K562 (cell line): ENCODE measurements at regions not wholly inside any gene's neighbourhood (a gene's known extent, or its start where the extent isn't known, plus 50 kb on each side); places are given as distances from the start of the nearest gene placed in this dataset.

Experiments used
- ATAC-seq: fragments of 200-7000 bp; cut with Tn5 transposase; 3 replicates; pipeline ENCODE4 v1.9.1; 2020; ENCODE audit warnings: moderate library complexity
- BruUV-seq: library from RNA; stranded (reverse); fragments of 400-500 nt; replicated peaks from 2 replicates; lab custom pipeline; 2021; lab: Mats Ljungman, UMichigan
- CTCF ChIA-PET: fragments of 300-600 bp; formaldehyde crosslinking; extraction: SDS; loops from one replicate; lab custom pipeline; 2021; ENCODE audit warnings: low intra/inter-chr PET ratio; lab: Yijun Ruan, JAX
- POLR2A ChIA-PET: fragments of 300-600, 350-650 bp; sonication (Branson Sonifier 250); formaldehyde crosslinking; extraction: SDS; loops from one replicate; lab custom pipeline; 2021; ENCODE audit warnings: antibody characterized with exemption, inconsistent platforms; lab: Yijun Ruan, JAX
- DNase-seq, 4 experiments: peaks; one replicate each; pipeline versions ENCODE4 v3.0.0 to v3.0.0-alpha.2; 2011 to 2018; ENCODE audit warnings: low spot score in 3 of 4, mixed read lengths in 3 of 4; ENCODE audit errors: extremely low read depth in 1 of 4
- FAIRE-seq: peaks from 2 replicates; lab custom pipeline; 2011; peaks lifted over from hg19 to GRCh38; lab: Jason Lieb, UNC
- H2AFZ ChIP-seq: 2 replicates; pipeline ENCODE4 v1.6.0; 2011; ENCODE audit warnings: low read depth, low read length, control low read depth, inconsistent platforms
- H3K27ac ChIP-seq: fragments of 200-600 bp; 3 replicates; pipeline ENCODE4 v1.8.0; 2011; ENCODE audit warnings: low read depth, mild to moderate bottlenecking, control low read depth, inconsistent platforms, low read length, moderate library complexity, mixed read lengths; ENCODE audit errors: extremely low read depth
- H3K27me3 ChIP-seq, 2 experiments: fragments of 300-600 bp in 1 of 2; 2 replicates in 1 of 2; 3 replicates in 1 of 2; pipeline versions ENCODE4 v1.6.0 to v1.8.0; 2011; ENCODE audit warnings: inconsistent platforms in 2 of 2, low read length in 2 of 2, mild to moderate bottlenecking in 1 of 2, mixed read lengths in 1 of 2, moderate library complexity in 1 of 2; ENCODE audit not compliant: control insufficient read depth in 2 of 2, insufficient read depth in 2 of 2
- H3K36me3 ChIP-seq: fragments of 300-600 bp; 3 replicates; pipeline ENCODE4 v1.8.0; 2011; ENCODE audit warnings: mild to moderate bottlenecking, low read length, inconsistent platforms; ENCODE audit not compliant: control insufficient read depth, insufficient read depth
- H3K4me1 ChIP-seq, 2 experiments: fragments of 200-600 bp in 1 of 2; replicated peaks in 1 of 2; 2 replicates in 1 of 2; 3 replicates in 1 of 2; pipeline versions ENCODE4 v1.5.1 to v1.8.0; 2011; ENCODE audit warnings: inconsistent platforms in 2 of 2, low read length in 2 of 2, mild to moderate bottlenecking in 1 of 2, mixed read lengths in 1 of 2, moderate library complexity in 1 of 2; ENCODE audit not compliant: control insufficient read depth in 2 of 2, insufficient read depth in 2 of 2
- H3K4me2 ChIP-seq: 2 replicates; pipeline ENCODE4 v1.6.1; 2011; ENCODE audit warnings: low read length, control low read depth, inconsistent platforms, mixed read lengths; ENCODE audit not compliant: insufficient read depth
- H3K4me3 ChIP-seq: fragments of 200-600 bp; sonication (generic), shearing (Covaris generic); 2 replicates; pipeline ENCODE4 v1.5.1; 2016; ENCODE audit warnings: control low read depth, inconsistent platforms
- H3K79me2 ChIP-seq: fragments of 200-600 bp; 3 replicates; pipeline ENCODE4 v1.8.0; 2011; ENCODE audit warnings: low read length, inconsistent platforms; ENCODE audit not compliant: control insufficient read depth, insufficient read depth
- H3K9ac ChIP-seq, 2 experiments: 2 replicates each; pipeline versions ENCODE4 v1.6.0 to v1.6.1; 2011; ENCODE audit warnings: low read depth in 2 of 2, low read length in 2 of 2, control low read depth in 1 of 2, inconsistent platforms in 1 of 2, mild to moderate bottlenecking in 1 of 2, mixed read lengths in 1 of 2; ENCODE audit not compliant: insufficient read depth in 1 of 2
- H3K9me1 ChIP-seq: one replicate; pipeline ENCODE4 v1.6.0; 2011; ENCODE audit warnings: inconsistent platforms, mild to moderate bottlenecking, low read length, moderate library complexity; ENCODE audit not compliant: control insufficient read depth, insufficient read depth
- H3K9me3 ChIP-seq: replicated peaks from 2 replicates; pipeline ENCODE4 v1.5.1; 2011; ENCODE audit warnings: low read depth, low read length, inconsistent platforms; ENCODE audit not compliant: control insufficient read depth, insufficient read depth
- H4K20me1 ChIP-seq: replicated peaks from 2 replicates; pipeline ENCODE4 v1.6.1; 2011; ENCODE audit warnings: low read length, inconsistent platforms, mixed read lengths; ENCODE audit not compliant: control insufficient read depth, insufficient read depth
- ESRRB ChIP-seq: fragments of 250-450 bp; sonication (Bioruptor Pico); IDR thresholded peaks from 2 replicates; pipeline ENCODE4 v1.5.0; 2020; ENCODE audit warnings: mild to moderate bottlenecking, moderate library complexity, borderline replicate concordance
- JUNB ChIP-seq: fragments of 450-650 bp; formaldehyde crosslinking; conservative IDR thresholded peaks from 2 replicates; pipeline ENCODE4 v1.4.0; 2020; ENCODE audit warnings: mild to moderate bottlenecking
- MCM5 ChIP-seq: fragments of 450-650 bp; IDR thresholded peaks from 2 replicates; pipeline ENCODE4 v1.6.1; 2016; ENCODE audit warnings: low read depth
- NR4A1 ChIP-seq, 2 experiments: fragments of 250-450 bp in 1 of 2; fragments of 450-650 bp in 1 of 2; sonication (Bioruptor Pico) in 1 of 2; IDR thresholded peaks; 2 replicates each; pipeline versions ENCODE4 v1.4.0 to v1.6.1; 2016 to 2020; ENCODE audit warnings: mild to moderate bottlenecking in 2 of 2, missing compliant biosample characterization in 1 of 2, missing genetic modification characterization in 1 of 2, moderate library complexity in 1 of 2
- NUFIP1 ChIP-seq: fragments of 450-650 bp; IDR thresholded peaks from 2 replicates; pipeline ENCODE4 v1.6.1; 2018; ENCODE audit not compliant: partially characterized antibody
- TEAD2 ChIP-seq: fragments of 450-650 bp; IDR thresholded peaks from 2 replicates; pipeline ENCODE4 v1.6.1; 2016; ENCODE audit warnings: missing genetic modification characterization, control low read depth, missing compliant biosample characterization
- WGBS: fragments of 100-300 bp; shearing (Covaris generic); methylation state at CpG from one replicate; pipeline ENCODE4 v1.1.6; 2016; ENCODE audit warnings: low coverage, mixed read lengths; ENCODE audit not compliant: insufficient coverage; ENCODE audit errors: missing lambda C conversion rate; 5-methylcytosine and 5-hydroxymethylcytosine counted together
- in situ Hi-C: fragments of 300-500 bp; cut with MboI; formaldehyde crosslinking; loops from 4 replicates; pipeline ENCODE4 v1.15.0; 2018; ENCODE audit warnings: inconsistent platforms, mixed read lengths
- intact Hi-C: fragments of 100-400 bp; cut with micrococcal nuclease; formaldehyde crosslinking; loops from 2 replicates; pipeline ENCODE4 v1.14.2; 2022
- TF ChIP-seq, protein P1 (sequence below): fragments of 450-650 bp; formaldehyde crosslinking; IDR thresholded peaks from 2 replicates; pipeline ENCODE4 v1.4.0; 2020; ENCODE audit warnings: mild to moderate bottlenecking, mixed read lengths
- TF ChIP-seq, protein P2 (sequence below): fragments of 250-450 bp; sonication (Bioruptor Pico); IDR thresholded peaks from 2 replicates; pipeline ENCODE4 v1.9.0; 2021; ENCODE audit warnings: mild to moderate bottlenecking

DNA sequence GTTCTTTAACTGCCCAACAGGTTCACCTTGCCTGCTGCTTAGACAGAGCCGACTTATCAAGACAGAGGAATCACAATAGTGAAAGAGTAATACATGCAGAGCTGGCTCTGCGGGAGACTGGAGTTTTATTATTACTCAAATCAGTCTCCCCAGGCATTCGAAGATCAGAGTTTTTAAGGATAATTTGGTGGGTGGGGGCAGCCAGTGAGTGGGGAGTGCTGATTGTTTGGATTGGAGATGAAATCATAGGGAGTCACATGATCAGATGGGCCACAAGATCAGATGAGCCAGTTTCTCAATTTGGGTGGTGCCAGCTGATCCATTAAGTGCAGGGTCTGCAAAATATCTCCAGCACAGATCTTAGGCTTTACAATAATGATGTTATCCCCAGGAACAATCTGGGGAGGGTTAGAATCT, 131.3 kb downstream of the AKR1D1 start:
- Histone ChIP-seq H3K79me2 (no peaks in the 10 kb centered on the region), H3K9me3 (no peaks in the 10 kb centered on the region), H3K9me1 (no peaks in the 10 kb centered on the region), H3K36me3 (no peaks in the 10 kb centered on the region), H3K4me3 (no peak overlapping the region), H3K4me1 (no peaks in the 10 kb centered on the region), H3K9ac (no peak overlapping the region), H3K4me2 (no peak overlapping the region), H4K20me1 (no peaks in the 10 kb centered on the region), H3K27me3 (0 out of 5 replicates have a peak, but pooled peaks cover 0 to 4% of the 10 kb centered on the region in 2 experiments), H3K27ac (no peak overlapping the region), H2AFZ (no peak overlapping the region)
- no peak for FAIRE-seq
- DNase-seq: no peak
- CTCF ChIA-PET: no interaction called here
- TF ChIP-seq, protein P1, sequence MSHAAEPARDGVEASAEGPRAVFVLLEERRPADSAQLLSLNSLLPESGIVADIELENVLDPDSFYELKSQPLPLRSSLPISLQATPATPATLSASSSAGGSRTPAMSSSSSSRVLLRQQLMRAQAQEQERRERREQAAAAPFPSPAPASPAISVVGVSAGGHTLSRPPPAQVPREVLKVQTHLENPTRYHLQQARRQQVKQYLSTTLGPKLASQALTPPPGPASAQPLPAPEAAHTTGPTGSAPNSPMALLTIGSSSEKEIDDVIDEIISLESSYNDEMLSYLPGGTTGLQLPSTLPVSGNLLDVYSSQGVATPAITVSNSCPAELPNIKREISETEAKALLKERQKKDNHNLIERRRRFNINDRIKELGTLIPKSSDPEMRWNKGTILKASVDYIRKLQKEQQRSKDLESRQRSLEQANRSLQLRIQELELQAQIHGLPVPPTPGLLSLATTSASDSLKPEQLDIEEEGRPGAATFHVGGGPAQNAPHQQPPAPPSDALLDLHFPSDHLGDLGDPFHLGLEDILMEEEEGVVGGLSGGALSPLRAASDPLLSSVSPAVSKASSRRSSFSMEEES (CRISPR knock-in tag): peak; percentile 72
- TF ChIP-seq MCM5 (no peak), NUFIP1 (no peak)
- BruUV-seq: no TSS peak
- no peak for ATAC-seq
- in situ Hi-C loops (no loop called here), intact Hi-C loops (no loop called here)
- POLR2A ChIA-PET: interaction anchor here (0.6 kb wide), 1 partner anchor 428 kb away, joined by 3 read pairs; no protein-coding TSS in a partner anchor
- 11% methylated on average over 3 of the region's 3 CpGs for WGBS

DNA sequence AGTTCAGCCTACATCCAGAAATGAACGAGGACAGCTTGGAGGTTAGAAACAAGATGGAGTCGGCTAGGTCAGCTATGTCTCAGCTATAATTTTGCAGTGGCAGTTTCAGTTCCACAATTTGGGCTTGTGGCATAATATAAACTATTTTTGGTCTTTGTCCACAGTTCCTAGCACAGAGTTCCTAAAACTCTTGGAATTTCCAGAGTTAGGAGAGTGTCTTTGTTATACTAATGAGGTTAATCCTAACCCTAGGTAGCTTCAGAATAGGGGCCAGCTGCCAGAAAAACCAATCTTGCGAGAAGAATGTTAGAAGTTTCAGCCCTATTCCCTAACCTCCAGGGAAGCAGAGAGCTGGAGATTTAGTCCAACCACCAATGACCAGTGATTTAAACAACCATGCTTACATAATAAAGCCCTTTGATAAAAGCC, 131.9 kb downstream of the AKR1D1 start:
- H3K9me1 ChIP-seq: no peaks in the 10 kb centered on the region
- H3K9ac ChIP-seq: no peak overlapping the region
- H3K27me3 ChIP-seq: 0 out of 5 replicates have a peak, but pooled peaks cover 0 to 4% of the 10 kb centered on the region in 2 experiments
- no peaks in the 10 kb centered on the region for H3K9me3 ChIP-seq
- H2AFZ ChIP-seq: no peak overlapping the region
- 3% methylated on average over 3 of the region's 3 CpGs for WGBS
- H3K4me1 ChIP-seq: no peaks in the 10 kb centered on the region
- no peak for DNase-seq
- BruUV-seq: no TSS peak
- H3K36me3 ChIP-seq: no peaks in the 10 kb centered on the region
- CTCF ChIA-PET: no interaction called here
- TF ChIP-seq JUNB: no peak
- TF ChIP-seq, protein P2, sequence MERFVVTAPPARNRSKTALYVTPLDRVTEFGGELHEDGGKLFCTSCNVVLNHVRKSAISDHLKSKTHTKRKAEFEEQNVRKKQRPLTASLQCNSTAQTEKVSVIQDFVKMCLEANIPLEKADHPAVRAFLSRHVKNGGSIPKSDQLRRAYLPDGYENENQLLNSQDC (CRISPR knock-in tag): no peak
- no peak for TF ChIP-seq TEAD2 (tag)
- no peak for TF ChIP-seq NR4A1 (CRISPR knock-in tag; IDR thresholded peaks at IDR 0.05)
- TF ChIP-seq NR4A1 (tag; IDR thresholded peaks at IDR 0.05): peak; percentile 65; the same call in 1 of the 2 replicates
- TF ChIP-seq ESRRB (CRISPR knock-in tag): no peak
- H3K79me2 ChIP-seq: no peaks in the 10 kb centered on the region
- no peaks in the 10 kb centered on the region for H4K20me1 ChIP-seq
- in situ Hi-C loops (no loop called here), intact Hi-C loops (no loop called here)
- no peak for ATAC-seq
- no peak overlapping the region for H3K27ac ChIP-seq
- H3K4me2 ChIP-seq: no peak overlapping the region
- POLR2A ChIA-PET: interaction anchor here (0.6 kb wide), 1 partner anchor 427 kb away, joined by 3 read pairs; no protein-coding TSS in a partner anchor
- FAIRE-seq: no peak
- H3K4me3 ChIP-seq: no peak overlapping the region
